ENCODE measurements at regions not wholly inside any gene's neighbourhood (a gene's known extent, or its start where the extent isn't known, plus 50 kb on each side); places are given as distances from the start of the nearest gene placed in this dataset.

DNA sequence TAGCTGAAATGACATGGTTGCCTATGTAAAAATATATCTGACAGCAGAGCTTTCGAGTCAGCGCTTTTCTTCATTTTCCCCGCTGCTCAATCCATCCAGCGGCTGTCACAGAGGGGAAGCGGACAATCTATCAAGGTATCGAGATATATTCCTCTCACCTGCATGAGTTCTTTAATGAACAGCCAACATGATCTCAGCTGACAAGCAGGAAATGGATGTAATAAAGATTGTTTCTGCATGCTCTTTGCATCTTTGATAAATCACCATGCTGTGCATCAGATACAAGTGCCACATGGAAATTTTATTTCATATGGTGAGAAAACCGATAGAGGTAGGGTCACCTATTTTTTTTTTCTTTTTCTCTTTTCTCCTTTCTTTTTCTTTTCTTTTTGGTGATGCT, 602.3 kb upstream of the MMS22L start:
- TF ChIP-seq RAD21 (IDR thresholded peaks at IDR 0.05 in 1 of 2, conservative IDR thresholded peaks at IDR 0.05 in 1 of 2; ENCODE audit: low read depth in 2 of 2, low read length in 2 of 2) (no peak), POLR2A (IDR thresholded peaks at IDR 0.05; ENCODE audit: control extremely low read depth in 1 of 2, low read depth in 2 of 2, low read length in 2 of 2) (no peak), NANOG (IDR thresholded peaks at IDR 0.05; ENCODE audit: insufficient read depth, low read depth, low read length, poor library complexity, severe bottlenecking) (no peak), TAF1 (IDR thresholded peaks at IDR 0.05; ENCODE audit: low read depth, low read length) (no peak)
